GM19351 (cell line): ENCODE measurements at regions not wholly inside any gene's neighbourhood (a gene's known extent, or its start where the extent isn't known, plus 50 kb on each side); places are given as distances from the start of the nearest gene placed in this dataset.
A peak's percentile ranks its signal among the peaks of the same experiment; 100 is the strongest.

Experiments used
- ATAC-seq: cut with Tn5 transposase; IDR thresholded peaks from one replicate; pipeline ENCODE4 v1.9.1; 2021; ENCODE audit warnings: mild to moderate bottlenecking, moderate library complexity; ENCODE audit not compliant: unreplicated experiment

- ATAC-seq = peak; percentile 57
Observed at GRCh38 chr6:26304797-26305640, 60.0 kb upstream of the BTN3A2 start.

DNA sequence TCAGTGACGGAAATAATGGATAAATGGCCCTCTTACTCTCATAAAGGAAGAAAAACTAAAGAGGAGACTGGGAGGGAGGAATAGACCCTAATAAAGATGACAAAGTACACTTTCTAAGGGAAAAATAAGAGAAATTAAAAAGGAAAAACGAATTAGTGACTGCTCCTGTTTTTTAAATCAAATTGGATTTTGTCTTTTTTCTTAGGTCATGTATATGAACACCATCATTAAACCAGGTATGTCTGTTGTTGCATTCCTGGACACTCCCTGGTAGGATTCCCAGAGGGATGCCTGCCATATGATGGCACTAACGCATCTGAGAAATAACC is 59.4 kb upstream of the BTN3A2 start:
- no peak for ATAC-seq

- ATAC-seq = no peak
Observed at GRCh38 chr6:26306232-26306631, 58.8 kb upstream of the BTN3A2 start.

- ATAC-seq = no peak
Observed at GRCh38 chr6:26307850-26308249, 57.1 kb upstream of the BTN3A2 start.

- ATAC-seq = no peak
Observed at GRCh38 chr6:26309731-26310142, 55.3 kb upstream of the BTN3A2 start.

DNA sequence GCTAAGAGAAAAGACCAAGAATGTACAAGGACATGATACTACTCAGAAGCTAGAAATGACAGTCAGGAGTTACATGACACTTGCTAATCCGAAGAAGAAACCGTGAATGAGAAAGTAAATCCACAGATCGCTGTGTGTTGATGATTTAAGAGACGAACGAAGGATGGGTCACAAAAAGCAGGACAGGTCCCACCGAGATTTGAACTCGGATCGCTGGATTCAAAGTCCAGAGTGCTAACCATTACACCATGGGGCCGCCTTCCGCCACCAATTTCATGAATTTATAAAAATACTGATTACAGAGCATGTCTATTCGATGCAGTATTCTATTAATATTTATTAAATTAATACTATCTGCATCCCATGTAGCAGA is 54.0 kb upstream of the BTN3A2 start:
- no peak for ATAC-seq

DNA sequence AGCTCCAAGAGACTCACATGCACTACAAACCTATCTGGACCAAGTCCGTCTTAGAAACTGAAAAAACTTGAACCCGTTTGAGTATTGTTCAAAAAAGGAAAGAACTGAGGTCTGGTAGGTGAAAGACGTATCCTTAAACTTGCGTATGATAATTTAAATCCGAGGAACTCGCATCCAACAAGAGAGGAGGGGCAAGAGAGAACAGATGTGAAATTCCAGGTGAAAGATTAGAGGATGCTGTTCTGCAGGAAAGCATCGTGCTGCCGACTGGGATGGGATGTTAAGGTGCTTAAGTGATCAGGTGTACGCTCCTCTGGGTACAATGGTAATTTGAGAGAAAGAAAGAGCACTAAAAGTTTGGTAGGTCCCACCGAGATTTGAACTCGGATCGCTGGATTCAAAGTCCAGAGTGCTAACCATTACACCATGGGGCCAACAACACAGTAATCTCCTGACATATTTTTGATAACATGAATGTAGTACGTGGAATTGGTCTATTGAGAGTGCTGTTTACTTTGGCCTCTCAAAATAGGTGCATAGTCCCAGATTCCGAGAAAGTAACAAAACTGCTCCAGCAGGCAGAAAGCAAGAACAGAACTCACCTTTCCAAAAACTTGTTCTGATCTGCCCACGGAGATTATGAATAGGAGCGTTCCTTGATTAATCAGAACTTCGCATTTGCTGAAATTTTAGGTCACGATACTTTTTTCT is 53.5 kb upstream of the BTN3A2 start:
- ATAC-seq = peak; percentile 39

DNA sequence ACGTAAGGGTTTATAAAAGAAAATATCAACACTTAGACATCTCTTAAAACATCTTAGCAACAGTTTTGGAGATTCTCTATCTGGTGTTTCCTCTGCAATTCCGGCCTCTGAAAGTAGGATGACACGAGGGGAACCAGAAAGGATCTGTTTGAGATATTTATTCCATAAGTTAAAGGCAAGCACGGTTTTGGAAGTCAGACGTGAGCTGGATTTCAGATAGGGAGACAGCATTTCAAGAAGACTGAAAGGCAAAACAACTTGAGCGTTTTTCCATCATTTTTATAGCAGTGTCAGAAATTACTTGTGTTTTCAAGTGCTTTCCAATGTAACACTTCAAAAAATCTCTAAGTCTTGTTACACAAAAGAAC is 52.9 kb upstream of the BTN3A2 start:
- ATAC-seq = no peak

- peak; percentile 47 for ATAC-seq
Observed at GRCh38 chr6:26312501-26313397, 52.2 kb upstream of the BTN3A2 start.
